Epithelial cell of proximal tubule (primary cell): ENCODE measurements at regions not wholly inside any gene's neighbourhood (a gene's known extent, or its start where the extent isn't known, plus 50 kb on each side); places are given as distances from the start of the nearest gene placed in this dataset.

Experiments
- DNase-seq: peaks from one replicate; pipeline ENCODE4 v3.0.0-alpha.2; 2011; ENCODE audit warnings: low read depth
- H3K4me3 ChIP-seq: 2 replicates; pipeline ENCODE4 v1.5.1; 2011; ENCODE audit warnings: low read depth, mild to moderate bottlenecking, low read length
- CTCF ChIP-seq: conservative IDR thresholded peaks from 2 replicates; pipeline ENCODE4 v1.5.1; 2012; ENCODE audit warnings: low read depth, mild to moderate bottlenecking, low read length

DNA sequence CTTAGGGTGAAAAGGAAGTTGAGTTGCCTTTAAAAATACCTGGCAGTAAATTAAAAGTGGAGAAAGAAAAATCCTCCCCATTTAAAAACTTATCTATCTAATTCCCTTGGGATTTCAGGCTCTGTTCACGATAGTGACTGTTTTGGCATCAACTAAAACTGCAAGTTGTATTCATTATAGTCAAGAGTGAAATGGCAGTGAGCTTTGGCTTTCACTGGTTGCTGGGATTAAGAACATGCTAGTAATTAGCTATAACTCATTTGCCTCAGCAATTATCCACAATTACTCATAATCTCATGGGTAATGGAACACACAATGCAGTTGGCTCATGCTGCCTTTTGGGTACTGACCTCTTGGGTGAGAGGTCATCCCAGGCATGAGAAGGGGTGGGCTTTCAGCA is 250.1 kb downstream of the GAS1 start:
- TF ChIP-seq CTCF: no peak
- no peak for DNase-seq
- H3K4me3 ChIP-seq: no peak overlapping the region

GRCh38 chr9:86695910-86696424 is 251.3 kb downstream of the GAS1 start:
- DNase-seq: no peak
- no peak for TF ChIP-seq CTCF
- no peak overlapping the region for H3K4me3 ChIP-seq

DNA sequence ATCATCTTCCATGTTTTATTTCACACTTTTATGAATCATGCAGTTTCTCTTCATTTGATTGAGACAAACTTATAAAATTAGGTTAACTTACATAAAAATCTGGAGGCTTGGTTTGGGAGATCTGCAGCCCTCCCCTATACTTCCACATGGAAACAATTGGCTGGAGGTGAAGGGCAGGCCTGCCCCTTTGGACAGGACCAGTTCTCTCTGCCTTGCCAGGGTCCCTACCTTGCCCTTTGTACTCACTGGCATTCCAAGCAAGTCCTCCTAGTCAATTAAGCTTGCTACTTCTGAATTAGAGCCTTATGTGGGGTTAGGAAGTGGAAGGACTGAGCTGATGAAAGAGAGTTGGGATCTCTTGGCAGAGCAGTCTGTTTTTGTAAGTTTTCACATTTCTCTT is 257.3 kb downstream of the GAS1 start:
- no peak overlapping the region for H3K4me3 ChIP-seq
- TF ChIP-seq CTCF: no peak
- DNase-seq: no peak

DNA sequence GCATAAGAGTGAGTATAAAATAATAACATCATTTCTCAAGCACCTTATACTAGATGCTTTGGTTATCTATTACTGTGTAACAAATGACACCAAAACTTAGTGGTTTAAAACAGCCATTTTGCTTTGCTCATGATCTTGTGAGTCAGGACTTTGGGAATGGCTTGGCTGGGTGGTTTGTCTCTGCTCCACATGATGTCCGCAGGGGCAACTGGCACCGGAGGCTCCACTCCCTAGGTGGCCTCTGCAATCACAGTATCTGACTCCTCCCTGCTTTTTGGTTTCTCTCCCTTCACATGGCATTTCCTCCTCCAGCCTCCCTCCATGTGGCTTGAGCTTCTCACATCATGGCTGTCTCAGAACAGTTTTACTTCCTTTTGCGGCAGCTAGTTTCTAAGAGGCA is 259.5 kb downstream of the GAS1 start:
- no peak for TF ChIP-seq CTCF
- H3K4me3 ChIP-seq: no peak overlapping the region
- no peak for DNase-seq

GRCh38 chr9:86685556-86685955 is 261.8 kb downstream of the GAS1 start:
- DNase-seq: no peak
- TF ChIP-seq CTCF: no peak
- H3K4me3 ChIP-seq: no peak overlapping the region

- no peak overlapping the region for H3K4me3 ChIP-seq
- no peak for TF ChIP-seq CTCF
- DNase-seq: no peak
Observed at GRCh38 chr9:86684148-86684547, 263.2 kb downstream of the GAS1 start.

DNA sequence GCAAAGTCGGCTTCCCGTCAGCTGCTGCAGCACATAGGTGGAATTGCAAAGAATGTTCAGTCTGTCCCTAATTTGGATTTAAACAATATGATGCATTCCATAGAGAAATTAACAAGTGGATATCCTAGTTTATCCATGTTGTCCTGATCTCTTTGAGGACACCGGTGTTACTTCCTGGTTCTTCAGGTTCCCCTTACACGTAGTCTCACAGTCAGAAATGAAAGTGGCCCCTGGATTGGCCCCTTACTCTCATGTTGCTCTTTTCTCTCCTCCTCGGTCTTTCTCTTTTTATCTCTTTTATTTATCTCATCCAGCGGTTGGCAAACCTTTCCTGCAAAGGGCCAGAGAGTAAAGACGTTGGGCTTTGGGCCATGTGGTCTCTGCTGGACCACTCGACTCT is 265.1 kb downstream of the GAS1 start:
- no peak for TF ChIP-seq CTCF
- H3K4me3 ChIP-seq: no peak overlapping the region
- DNase-seq: no peak
